NK-92 treated with Interleukin-12 subunit alpha and Interleukin-12 subunit beta, amount 100 ng/mL, for 24 hours (cell line): ENCODE measurements at regions not wholly inside any gene's neighbourhood (a gene's known extent, or its start where the extent isn't known, plus 50 kb on each side); places are given as distances from the start of the nearest gene placed in this dataset.
"Not testable (repeated sequence)": the region's sequence is repeated elsewhere in the genome, so short reads cannot be mapped to it uniquely, and the experiment has no call there.

Source experiments
- DNase-seq: peaks from one replicate; lab custom pipeline; 2025; lab: John Stamatoyannopoulos, UW

- no peak for DNase-seq
Measured at GRCh38 chr3:159731254-159731653, 257.4 kb upstream of the IL12A start.

DNA sequence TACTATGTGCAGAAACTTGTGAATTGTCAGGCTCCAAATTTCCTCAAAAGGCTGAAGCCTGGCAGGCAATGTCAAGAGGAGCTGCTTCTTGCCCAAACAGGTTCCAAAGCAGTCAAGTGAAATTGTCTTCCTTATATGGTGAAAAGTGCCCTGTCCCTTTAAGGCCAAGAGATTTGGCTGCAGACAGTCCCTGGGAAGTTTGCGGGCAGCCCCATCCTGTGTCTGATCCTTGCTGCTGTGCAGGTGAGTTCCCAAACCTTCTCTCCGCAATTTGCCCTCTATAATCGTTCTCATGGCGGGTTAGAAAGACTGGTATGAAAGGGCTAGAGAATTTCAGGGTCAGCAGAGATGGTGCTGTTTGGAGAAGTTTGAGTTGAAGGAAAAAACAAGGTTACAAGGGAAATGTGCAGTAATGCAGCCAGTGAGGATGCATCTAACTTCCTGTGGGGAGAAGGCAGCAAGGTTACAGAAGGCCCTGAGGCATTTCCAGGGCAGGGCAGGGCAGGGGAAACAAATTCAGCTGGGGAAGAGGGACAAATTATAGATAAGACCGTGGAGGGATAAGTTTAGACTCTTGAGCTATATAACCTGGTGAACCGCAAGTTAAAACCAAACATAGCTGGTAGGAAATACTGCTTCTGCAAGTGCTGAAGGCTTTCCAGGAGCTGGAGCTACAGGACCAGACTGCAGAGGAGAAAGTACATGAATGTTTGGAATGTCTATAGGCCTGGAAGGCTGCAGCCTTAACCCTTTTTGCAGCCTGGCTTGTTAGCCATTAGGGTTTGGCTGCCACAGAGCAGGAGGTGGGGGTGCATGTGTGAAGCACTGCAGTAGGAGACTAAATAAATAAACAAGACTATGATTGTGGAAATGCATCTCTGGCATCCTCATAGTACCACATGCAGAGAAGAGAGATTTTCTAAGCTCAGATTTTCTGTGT lies 256.2 kb upstream of the IL12A start:
- DNase-seq = no peak

GRCh38 chr3:159733194-159733860 lies 255.3 kb upstream of the IL12A start:
- DNase-seq = no peak

- DNase-seq = no peak
Measured at GRCh38 chr3:159734681-159735080, 254.0 kb upstream of the IL12A start.

DNA sequence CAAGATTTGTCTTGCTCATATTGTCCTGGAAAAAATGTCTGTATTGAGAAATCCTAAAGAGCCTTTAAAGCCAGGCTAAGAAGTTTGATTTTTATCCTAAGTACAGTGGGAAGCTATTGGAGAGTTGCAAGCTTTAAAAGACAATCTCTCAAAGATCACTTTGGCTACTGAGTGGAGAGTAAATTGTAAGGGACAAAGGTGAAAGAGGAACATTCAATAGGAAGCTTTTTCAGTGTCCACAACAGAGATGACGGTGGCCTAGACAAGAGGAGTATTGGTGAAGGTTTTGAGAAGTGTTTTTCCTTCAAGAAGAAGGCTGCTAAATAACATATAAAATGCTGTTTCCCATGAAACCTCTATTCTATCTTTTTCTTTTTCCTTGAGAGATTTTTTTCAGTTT lies 249.5 kb upstream of the IL12A start:
- no peak for DNase-seq

GRCh38 chr3:159739969-159740368 lies 248.7 kb upstream of the IL12A start:
- no peak for DNase-seq

GRCh38 chr3:159741281-159741680 lies 247.4 kb upstream of the IL12A start:
- no peak for DNase-seq

DNA sequence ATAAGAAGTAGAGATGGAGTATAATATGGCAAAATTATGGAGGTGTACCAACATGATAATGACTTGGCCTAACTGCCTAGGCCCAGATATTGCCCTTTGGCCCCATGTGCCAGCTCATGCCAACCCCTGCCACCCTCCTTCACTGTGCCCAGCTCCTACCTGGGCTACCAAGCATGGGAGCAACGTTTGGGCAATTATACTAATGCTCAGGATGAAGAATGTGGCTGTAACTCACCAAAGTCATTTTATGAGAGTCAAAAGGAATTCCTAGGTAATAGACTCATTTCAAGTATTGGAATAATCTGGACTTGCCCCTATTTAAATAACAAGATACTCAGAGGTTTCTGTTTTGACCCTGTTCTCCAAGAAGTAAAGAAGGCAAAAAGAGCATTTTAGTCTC lies 240.2 kb upstream of the IL12A start:
- DNase-seq = no peak

- DNase-seq = no peak
Measured at GRCh38 chr3:159749406-159749805, 239.2 kb upstream of the IL12A start.

DNA sequence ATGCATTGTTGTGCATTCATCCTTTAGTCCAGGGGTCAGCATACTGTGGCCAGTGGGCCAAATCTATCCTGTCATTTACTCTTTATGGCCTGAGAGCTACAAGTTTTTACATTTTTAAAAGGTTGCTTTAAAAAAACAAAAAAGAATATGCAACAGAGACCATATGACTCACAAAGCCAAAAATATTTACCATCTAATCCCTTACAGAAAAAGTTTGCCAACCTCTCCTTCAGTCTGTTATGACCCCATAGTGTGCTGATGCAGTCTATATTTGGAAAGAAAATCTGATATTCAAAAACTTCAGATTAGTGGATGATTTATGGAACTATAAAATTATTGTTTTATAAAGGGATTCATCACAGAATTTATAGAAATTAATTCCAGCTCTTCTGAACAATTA lies 237.5 kb upstream of the IL12A start:
- no peak for DNase-seq

GRCh38 chr3:159751752-159752151 lies 236.9 kb upstream of the IL12A start:
- DNase-seq = no peak

DNA sequence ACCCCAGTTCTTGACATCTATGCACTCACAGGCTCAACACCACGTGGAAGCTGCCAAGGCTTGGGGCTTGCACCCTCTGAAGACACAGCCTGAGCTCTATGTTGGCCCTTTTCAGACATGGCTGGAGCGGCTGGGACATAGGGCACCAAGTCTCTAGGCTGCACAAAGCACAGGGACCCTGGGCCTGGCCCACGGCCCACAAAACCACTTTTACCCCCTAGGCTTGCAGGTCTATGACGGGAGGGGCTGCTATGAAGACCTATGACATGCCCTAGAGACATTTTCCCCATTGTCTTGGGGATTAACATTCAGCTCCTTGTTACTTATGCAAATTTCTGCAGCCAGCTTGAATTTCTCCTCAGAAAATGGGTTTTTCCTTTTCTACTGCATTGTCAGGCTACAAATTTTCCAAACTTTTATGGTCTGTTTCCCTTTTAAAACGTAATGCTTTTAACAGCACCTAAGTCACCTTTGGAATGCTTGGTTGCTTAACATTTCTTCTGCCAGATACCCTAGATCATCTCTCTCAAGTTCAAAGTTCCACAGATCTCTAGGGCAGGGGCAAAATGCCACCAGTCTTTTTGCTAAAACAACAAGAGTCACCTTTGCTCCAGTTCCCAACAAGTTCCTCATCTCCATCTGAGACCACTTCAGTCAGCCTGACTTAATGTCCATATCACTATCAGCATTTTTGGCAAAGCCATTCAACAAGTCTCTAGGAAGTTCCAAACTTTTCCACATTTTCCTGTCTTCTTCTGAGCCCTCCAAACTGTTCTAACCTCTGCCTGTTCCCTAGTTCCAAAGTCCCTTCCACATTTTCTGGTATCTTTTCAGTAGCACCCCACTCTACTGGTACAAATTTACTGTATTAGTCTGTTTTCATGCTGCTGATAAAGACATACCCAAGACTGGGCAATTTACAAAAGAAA lies 232.1 kb upstream of the IL12A start:
- DNase-seq = not testable (repeated sequence)

DNA sequence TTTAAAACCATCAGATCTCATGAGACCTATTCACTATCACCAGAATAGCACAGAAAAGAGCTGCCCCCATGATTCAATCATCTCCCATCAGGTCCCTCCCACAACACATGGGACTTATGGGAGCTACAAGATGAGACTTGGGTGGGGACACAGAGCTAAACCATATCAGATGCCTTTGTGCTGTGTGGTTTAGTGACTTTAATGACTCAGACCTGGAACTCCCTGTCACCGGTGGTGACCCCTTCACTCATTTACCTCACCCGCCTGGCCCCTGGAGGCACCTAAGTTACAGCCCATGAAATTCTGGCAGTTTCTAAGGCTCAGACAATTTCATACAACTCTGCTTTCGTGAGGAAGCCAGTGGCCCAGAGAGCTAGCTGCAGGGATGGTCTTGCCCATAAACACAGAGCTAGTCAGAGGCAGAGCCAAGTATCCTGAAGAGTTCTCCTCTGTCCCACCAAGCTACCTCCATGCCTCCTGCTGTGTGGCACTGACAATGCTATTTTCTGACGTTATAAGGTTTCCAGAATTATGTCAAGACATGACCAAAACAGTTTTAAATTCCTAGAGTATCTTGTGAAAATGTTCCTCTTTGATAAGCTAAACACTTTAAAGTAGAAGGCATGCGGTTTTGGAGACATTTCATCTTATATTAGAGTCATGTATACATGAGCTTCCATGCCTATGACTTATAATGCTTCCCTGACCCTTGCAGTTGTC lies 231.1 kb upstream of the IL12A start:
- no peak for DNase-seq

GRCh38 chr3:159760046-159760445 lies 228.6 kb upstream of the IL12A start:
- DNase-seq = no peak

- DNase-seq = no peak
Measured at GRCh38 chr3:159761369-159761768, 227.3 kb upstream of the IL12A start.

DNA sequence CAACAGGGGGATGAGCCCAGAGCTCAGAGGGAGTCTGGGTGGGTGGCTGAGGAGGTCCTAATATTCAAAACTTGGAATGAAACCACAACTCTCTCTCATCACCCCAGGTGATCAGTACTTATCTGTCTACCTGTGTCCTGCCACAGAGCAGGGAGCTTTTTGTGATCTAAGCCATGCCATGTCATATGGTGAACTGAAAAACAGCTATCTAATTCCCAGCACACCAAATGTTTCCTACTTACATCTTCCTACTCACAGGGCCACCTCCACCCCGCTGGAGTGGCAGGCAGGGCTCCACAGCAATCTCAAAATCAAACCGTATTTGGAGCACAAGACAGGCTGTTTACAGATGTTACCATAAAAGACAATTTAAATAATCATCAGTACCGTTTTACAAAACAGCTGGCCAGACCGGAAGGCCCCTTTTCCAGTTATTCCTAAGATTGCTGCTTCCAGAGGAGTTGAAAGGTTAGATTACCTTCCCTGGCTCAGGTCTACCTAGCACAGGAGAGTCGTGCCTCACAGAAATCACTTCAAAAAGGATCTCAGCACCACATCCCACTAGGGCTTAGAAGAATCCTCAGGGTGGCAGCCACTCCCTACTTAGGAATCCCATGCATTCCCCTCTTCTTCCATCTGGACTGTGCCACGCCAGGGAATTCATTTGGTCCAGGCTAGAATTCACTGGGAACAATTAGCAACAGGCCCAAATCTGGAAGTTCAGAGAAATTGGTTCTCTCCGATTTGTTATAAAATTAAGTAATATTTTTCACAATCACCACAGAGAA lies 226.6 kb upstream of the IL12A start:
- DNase-seq = no peak

DNA sequence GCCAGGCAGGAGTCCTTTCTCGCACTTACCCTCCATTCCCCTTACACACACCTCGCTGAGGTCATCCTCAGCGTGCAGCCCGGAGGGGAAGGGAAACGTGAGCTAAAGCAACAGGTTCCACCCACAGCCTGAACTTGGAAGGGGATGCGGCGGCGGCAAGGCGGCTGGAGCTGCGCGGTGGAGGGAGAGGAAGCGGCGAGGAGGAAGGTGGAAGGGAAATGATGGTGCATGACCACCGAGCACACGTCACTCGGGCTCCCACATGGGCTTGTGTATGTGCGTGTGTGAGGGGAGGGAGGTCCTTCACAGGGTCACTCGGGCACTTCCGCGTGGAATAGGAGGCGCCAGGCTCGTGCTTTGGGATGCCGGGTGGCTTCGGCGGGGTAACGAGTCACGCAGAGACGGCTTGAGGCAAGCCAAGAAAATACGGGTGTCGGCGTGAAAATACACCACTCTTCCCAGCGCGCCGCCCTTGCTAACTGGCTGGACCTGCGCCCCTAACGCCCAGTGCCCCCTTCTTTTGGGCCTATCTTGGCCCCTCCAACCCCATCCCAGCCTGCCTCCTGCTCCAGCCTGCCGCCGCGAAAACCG lies 225.5 kb upstream of the IL12A start:
- no peak for DNase-seq

DNA sequence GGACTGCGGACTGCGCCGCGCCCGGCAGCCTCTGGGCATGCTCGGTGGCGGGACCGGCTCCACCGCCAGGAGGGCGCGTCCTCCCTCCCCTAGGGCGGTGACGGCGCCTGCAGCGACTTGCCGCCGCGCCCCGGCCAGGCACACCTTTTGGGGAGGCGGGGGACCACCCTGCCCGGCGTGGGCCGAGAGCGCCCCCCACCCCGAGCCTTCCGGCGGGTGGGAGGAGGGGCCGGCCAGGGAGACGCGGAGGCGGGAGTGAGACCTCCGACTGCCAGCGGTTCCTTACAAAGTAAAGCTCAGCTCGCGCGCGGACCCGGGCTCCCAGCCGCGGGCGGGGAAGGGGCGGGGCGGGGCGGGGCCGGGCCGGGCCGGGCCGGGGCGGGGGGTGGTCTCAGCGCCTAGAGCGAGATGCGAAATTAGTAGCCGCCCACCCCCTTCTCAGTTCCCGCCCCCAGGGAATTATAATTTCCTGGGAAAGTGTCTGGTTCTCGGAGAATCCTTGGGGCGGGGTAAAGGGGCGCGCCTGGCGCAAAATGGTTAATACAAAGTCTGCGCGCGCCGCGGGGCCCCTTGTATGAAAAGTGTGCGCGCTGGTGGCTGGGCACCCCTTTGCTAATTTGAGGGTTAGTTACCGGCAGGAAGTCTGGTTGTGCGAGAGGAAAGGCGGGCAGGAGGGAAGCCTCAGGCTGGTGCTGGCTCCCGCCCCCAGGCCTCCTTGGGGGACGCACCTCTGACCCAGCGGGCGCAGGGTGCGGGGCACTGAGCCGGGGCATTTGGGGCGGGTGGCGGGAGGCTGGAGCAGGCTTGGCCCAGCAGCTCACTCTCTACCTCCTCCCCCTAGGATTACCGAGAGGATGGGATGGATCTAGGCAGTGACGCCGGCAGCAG lies 224.8 kb upstream of the IL12A start:
- no peak for DNase-seq

- no peak for DNase-seq
Measured at GRCh38 chr3:159764490-159765029, 224.1 kb upstream of the IL12A start.
